ENCODE measurements at regions not wholly inside any gene's neighbourhood (a gene's known extent, or its start where the extent isn't known, plus 50 kb on each side); places are given as distances from the start of the nearest gene placed in this dataset.

DNA sequence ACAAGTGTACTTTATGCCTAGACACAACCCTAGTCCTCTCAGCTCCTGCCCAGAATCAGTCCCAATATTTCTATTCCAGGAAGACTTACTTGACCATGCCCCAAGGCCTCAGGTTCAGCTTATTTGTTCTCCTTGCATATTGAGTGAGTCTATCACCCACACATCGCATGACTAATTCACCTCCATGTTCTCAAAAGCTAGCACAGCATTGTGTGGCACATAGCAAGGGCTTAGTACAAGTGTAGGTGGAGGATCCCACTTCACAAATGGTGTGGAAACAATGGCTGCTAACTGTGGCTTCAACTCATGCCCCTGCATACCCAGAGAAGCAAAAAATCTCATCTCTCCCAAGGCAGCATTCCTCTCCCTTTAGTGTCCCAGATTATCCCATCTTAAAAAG lies 602.6 kb upstream of the API5 start:
- H2AFZ ChIP-seq (ENCODE audit: low read depth, low read length) = no peak overlapping the region
- H3K27ac ChIP-seq (ENCODE audit: low read length) = no peak overlapping the region
- TF ChIP-seq, protein P1, sequence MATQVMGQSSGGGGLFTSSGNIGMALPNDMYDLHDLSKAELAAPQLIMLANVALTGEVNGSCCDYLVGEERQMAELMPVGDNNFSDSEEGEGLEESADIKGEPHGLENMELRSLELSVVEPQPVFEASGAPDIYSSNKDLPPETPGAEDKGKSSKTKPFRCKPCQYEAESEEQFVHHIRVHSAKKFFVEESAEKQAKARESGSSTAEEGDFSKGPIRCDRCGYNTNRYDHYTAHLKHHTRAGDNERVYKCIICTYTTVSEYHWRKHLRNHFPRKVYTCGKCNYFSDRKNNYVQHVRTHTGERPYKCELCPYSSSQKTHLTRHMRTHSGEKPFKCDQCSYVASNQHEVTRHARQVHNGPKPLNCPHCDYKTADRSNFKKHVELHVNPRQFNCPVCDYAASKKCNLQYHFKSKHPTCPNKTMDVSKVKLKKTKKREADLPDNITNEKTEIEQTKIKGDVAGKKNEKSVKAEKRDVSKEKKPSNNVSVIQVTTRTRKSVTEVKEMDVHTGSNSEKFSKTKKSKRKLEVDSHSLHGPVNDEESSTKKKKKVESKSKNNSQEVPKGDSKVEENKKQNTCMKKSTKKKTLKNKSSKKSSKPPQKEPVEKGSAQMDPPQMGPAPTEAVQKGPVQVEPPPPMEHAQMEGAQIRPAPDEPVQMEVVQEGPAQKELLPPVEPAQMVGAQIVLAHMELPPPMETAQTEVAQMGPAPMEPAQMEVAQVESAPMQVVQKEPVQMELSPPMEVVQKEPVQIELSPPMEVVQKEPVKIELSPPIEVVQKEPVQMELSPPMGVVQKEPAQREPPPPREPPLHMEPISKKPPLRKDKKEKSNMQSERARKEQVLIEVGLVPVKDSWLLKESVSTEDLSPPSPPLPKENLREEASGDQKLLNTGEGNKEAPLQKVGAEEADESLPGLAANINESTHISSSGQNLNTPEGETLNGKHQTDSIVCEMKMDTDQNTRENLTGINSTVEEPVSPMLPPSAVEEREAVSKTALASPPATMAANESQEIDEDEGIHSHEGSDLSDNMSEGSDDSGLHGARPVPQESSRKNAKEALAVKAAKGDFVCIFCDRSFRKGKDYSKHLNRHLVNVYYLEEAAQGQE (IDR thresholded peaks at IDR 0.05; ENCODE audit: borderline replicate concordance) = no peak
- TF ChIP-seq TAF1 (IDR thresholded peaks at IDR 0.05; ENCODE audit: low read depth) (no peak), SMC3 (conservative IDR thresholded peaks at IDR 0.05; ENCODE audit: poor library complexity) (no peak), RAD21 (conservative IDR thresholded peaks at IDR 0.05) (no peak), MXI1 (conservative IDR thresholded peaks at IDR 0.05; ENCODE audit: poor library complexity, severe bottlenecking) (no peak), EZH2 (IDR thresholded peaks at IDR 0.05; ENCODE audit: borderline replicate concordance, insufficient read depth, low read length, poor library complexity, severe bottlenecking) (no peak), EP300 (conservative IDR thresholded peaks at IDR 0.05; ENCODE audit: poor library complexity, severe bottlenecking) (no peak), POLR2AphosphoS5 (IDR thresholded peaks at IDR 0.05) (no peak)
- TF ChIP-seq, protein P2, sequence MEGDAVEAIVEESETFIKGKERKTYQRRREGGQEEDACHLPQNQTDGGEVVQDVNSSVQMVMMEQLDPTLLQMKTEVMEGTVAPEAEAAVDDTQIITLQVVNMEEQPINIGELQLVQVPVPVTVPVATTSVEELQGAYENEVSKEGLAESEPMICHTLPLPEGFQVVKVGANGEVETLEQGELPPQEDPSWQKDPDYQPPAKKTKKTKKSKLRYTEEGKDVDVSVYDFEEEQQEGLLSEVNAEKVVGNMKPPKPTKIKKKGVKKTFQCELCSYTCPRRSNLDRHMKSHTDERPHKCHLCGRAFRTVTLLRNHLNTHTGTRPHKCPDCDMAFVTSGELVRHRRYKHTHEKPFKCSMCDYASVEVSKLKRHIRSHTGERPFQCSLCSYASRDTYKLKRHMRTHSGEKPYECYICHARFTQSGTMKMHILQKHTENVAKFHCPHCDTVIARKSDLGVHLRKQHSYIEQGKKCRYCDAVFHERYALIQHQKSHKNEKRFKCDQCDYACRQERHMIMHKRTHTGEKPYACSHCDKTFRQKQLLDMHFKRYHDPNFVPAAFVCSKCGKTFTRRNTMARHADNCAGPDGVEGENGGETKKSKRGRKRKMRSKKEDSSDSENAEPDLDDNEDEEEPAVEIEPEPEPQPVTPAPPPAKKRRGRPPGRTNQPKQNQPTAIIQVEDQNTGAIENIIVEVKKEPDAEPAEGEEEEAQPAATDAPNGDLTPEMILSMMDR (IDR thresholded peaks at IDR 0.05; ENCODE audit: poor library complexity, severe bottlenecking) = no peak
- no peaks in the 10 kb centered on the region for H3K9me2 ChIP-seq (ENCODE audit: insufficient read depth, low read length)
- H3K36me3 ChIP-seq (ENCODE audit: insufficient read depth, low read length) = no peaks in the 10 kb centered on the region
- H3F3A ChIP-seq (ENCODE audit: insufficient read depth, low read length, poor library complexity, severe bottlenecking) = no peaks in the 10 kb centered on the region
- no peaks in the 10 kb centered on the region for H4K20me1 ChIP-seq (ENCODE audit: insufficient read depth)
- H3K9me3 ChIP-seq (ENCODE audit: low read length) = no peaks in the 10 kb centered on the region
- H3K4me3 ChIP-seq (ENCODE audit: low read length) = no peak overlapping the region
- H3K79me2 ChIP-seq (replicated peaks; ENCODE audit: insufficient read depth, low read length) = no peaks in the 10 kb centered on the region
- H3K9ac ChIP-seq (ENCODE audit: low read length) = no peak overlapping the region
- H3K27me3 ChIP-seq (ENCODE audit: insufficient read depth, low read depth, low read length) = no peaks in the 10 kb centered on the region
- H3K4me2 ChIP-seq (ENCODE audit: low read length) = no peak overlapping the region

GRCh38 chr11:42713279-42713678 lies 598.5 kb upstream of the API5 start:
- no peak overlapping the region for H3K4me3 ChIP-seq (ENCODE audit: low read length)

More at GRCh38 chr11:42713279-42713678, 598.5 kb upstream of the API5 start:
- Histone ChIP-seq H3K4me2 (ENCODE audit: low read length) (no peak overlapping the region), H2AFZ (ENCODE audit: low read depth, low read length) (no peak overlapping the region), H3F3A (ENCODE audit: insufficient read depth, low read length, poor library complexity, severe bottlenecking) (no peaks in the 10 kb centered on the region), H3K79me2 (replicated peaks; ENCODE audit: insufficient read depth, low read length) (no peaks in the 10 kb centered on the region), H3K27ac (ENCODE audit: low read length) (no peak overlapping the region), H3K9ac (ENCODE audit: low read length) (no peak overlapping the region), H3K9me3 (ENCODE audit: low read length) (no peaks in the 10 kb centered on the region), H3K27me3 (ENCODE audit: insufficient read depth, low read depth, low read length) (no peaks in the 10 kb centered on the region), H4K20me1 (ENCODE audit: insufficient read depth) (no peaks in the 10 kb centered on the region), H3K9me2 (ENCODE audit: insufficient read depth, low read length) (no peaks in the 10 kb centered on the region), H3K36me3 (ENCODE audit: insufficient read depth, low read length) (no peaks in the 10 kb centered on the region)
- TF ChIP-seq, protein P1 (IDR thresholded peaks at IDR 0.05; ENCODE audit: borderline replicate concordance) = no peak
- TF ChIP-seq, protein P2 (IDR thresholded peaks at IDR 0.05; ENCODE audit: poor library complexity, severe bottlenecking) = no peak
- TF ChIP-seq RAD21 (conservative IDR thresholded peaks at IDR 0.05) (no peak), SMC3 (conservative IDR thresholded peaks at IDR 0.05; ENCODE audit: poor library complexity) (no peak), EZH2 (IDR thresholded peaks at IDR 0.05; ENCODE audit: borderline replicate concordance, insufficient read depth, low read length, poor library complexity, severe bottlenecking) (no peak)
